A673 (cell line): ENCODE measurements at regions not wholly inside any gene's neighbourhood (a gene's known extent, or its start where the extent isn't known, plus 50 kb on each side); places are given as distances from the start of the nearest gene placed in this dataset.

Experiments used
- BruUV-seq: library from RNA; stranded (reverse); fragments of 400-500 nt; replicated peaks from 2 replicates; lab custom pipeline; 2021; lab: Mats Ljungman, UMichigan
- CTCF ChIA-PET: fragments of 300-600 bp; sonication (Branson Sonifier 250); formaldehyde crosslinking; loops from one replicate; lab custom pipeline; 2022; ENCODE audit warnings: antibody characterized with exemption; lab: Charles Lee
- POLR2A ChIA-PET: fragments of 300-600 bp; sonication (Branson Sonifier 250); formaldehyde crosslinking; loops from one replicate; lab custom pipeline; 2022; ENCODE audit warnings: antibody characterized with exemption; ENCODE audit not compliant: low non-redundant PET; lab: Charles Lee
- DNase-seq: peaks from one replicate; pipeline ENCODE4 v3.0.0-alpha.2; 2015; ENCODE audit warnings: low spot score
- H3K27ac ChIP-seq: fragments of 200-600 bp; sonication (generic); 2 replicates; pipeline ENCODE4 v1.5.1; 2016; ENCODE audit warnings: mixed run types, low read depth, mild to moderate bottlenecking, mixed read lengths, antibody characterized with exemption, low read length; ENCODE audit not compliant: poor library complexity, severe bottlenecking
- H3K27me3 ChIP-seq: fragments of 200-600 bp; sonication (generic); replicated peaks from 2 replicates; pipeline ENCODE4 v1.6.1; 2017; ENCODE audit warnings: mixed run types, low read depth, mild to moderate bottlenecking, mixed read lengths, antibody characterized with exemption, low read length; ENCODE audit not compliant: insufficient read depth, poor library complexity
- H3K36me3 ChIP-seq: fragments of 200-600 bp; sonication (generic); 2 replicates; pipeline ENCODE4 v1.6.1; 2016; ENCODE audit warnings: mixed run types, mild to moderate bottlenecking, mixed read lengths, antibody characterized with exemption, low read length; ENCODE audit not compliant: insufficient read depth, poor library complexity, severe bottlenecking
- H3K4me1 ChIP-seq: fragments of 200-600 bp; sonication (generic); 2 replicates; pipeline ENCODE4 v1.6.1; 2017; ENCODE audit warnings: mixed run types, mild to moderate bottlenecking, mixed read lengths, antibody characterized with exemption, low read length; ENCODE audit not compliant: insufficient read depth, poor library complexity, severe bottlenecking
- H3K4me3 ChIP-seq: fragments of 200-600 bp; sonication (generic); 2 replicates; pipeline ENCODE4 v1.5.1; 2016; ENCODE audit warnings: low read depth, mixed run types, mild to moderate bottlenecking, mixed read lengths, low read length; ENCODE audit not compliant: poor library complexity, severe bottlenecking
- H3K9me3 ChIP-seq: fragments of 200-600 bp; sonication (generic); 2 replicates; pipeline ENCODE4 v1.6.1; 2016; ENCODE audit warnings: mixed run types, low read depth, mild to moderate bottlenecking, mixed read lengths, antibody characterized with exemption, low read length; ENCODE audit not compliant: poor library complexity, severe bottlenecking
- EZH2 ChIP-seq: fragments of 200-600 bp; sonication (generic); IDR thresholded peaks from 2 replicates; pipeline ENCODE4 v1.6.1; 2017; ENCODE audit warnings: borderline replicate concordance, low read depth, mild to moderate bottlenecking, mixed read lengths, antibody characterized with exemption, low read length; ENCODE audit not compliant: poor library complexity, severe bottlenecking
- intact Hi-C: fragments of 100-400 bp; cut with micrococcal nuclease; formaldehyde crosslinking; loops from one replicate; pipeline ENCODE4 v1.10.0; 2022; ENCODE audit not compliant: unreplicated experiment
- TF ChIP-seq, protein P1 (sequence below): fragments of 300-800, 200-600 bp; sonication (generic); conservative IDR thresholded peaks from 2 replicates; pipeline ENCODE4 v1.5.1; 2017; ENCODE audit warnings: low read depth, mild to moderate bottlenecking, antibody characterized with exemption, low read length, moderate library complexity, mixed read lengths

DNA sequence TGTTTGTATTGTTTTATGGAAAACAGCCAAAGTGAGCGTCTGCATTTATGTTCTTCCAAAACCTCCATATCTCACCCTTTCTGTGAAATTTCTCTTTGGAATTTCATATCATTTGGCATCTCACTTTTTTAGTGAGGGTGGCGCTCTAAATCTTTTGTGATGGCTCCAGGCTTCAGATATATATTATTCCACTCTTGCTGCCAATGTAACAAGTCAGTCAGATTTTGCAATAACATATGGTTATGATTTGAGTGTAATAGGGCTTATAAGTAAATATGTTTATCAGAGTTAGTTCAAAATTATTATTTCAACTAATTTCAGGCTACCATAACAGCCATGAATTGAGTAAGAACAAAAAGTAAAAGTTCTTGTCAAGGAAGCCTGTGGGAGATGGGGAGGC, 314.7 kb downstream of the PDGFC start:
- intact Hi-C loops: no loop called here
- Histone ChIP-seq H3K4me3 (no peak overlapping the region), H3K4me1 (peaks cover 5% of the 10 kb centered on the region), H3K9me3 (no peaks in the 10 kb centered on the region), H3K36me3 (no peaks in the 10 kb centered on the region), H3K27ac (no peak overlapping the region), H3K27me3 (no peaks in the 10 kb centered on the region)
- TF ChIP-seq, protein P1, sequence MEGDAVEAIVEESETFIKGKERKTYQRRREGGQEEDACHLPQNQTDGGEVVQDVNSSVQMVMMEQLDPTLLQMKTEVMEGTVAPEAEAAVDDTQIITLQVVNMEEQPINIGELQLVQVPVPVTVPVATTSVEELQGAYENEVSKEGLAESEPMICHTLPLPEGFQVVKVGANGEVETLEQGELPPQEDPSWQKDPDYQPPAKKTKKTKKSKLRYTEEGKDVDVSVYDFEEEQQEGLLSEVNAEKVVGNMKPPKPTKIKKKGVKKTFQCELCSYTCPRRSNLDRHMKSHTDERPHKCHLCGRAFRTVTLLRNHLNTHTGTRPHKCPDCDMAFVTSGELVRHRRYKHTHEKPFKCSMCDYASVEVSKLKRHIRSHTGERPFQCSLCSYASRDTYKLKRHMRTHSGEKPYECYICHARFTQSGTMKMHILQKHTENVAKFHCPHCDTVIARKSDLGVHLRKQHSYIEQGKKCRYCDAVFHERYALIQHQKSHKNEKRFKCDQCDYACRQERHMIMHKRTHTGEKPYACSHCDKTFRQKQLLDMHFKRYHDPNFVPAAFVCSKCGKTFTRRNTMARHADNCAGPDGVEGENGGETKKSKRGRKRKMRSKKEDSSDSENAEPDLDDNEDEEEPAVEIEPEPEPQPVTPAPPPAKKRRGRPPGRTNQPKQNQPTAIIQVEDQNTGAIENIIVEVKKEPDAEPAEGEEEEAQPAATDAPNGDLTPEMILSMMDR: no peak
- no peak for TF ChIP-seq EZH2
- BruUV-seq: no TSS peak
- DNase-seq: no peak
- ChIA-PET POLR2A (interaction anchor here (0.8 kb wide), 1 partner anchor 202 kb away, joined by 3 read pairs; no protein-coding TSS in a partner anchor), CTCF (no interaction called here)

DNA sequence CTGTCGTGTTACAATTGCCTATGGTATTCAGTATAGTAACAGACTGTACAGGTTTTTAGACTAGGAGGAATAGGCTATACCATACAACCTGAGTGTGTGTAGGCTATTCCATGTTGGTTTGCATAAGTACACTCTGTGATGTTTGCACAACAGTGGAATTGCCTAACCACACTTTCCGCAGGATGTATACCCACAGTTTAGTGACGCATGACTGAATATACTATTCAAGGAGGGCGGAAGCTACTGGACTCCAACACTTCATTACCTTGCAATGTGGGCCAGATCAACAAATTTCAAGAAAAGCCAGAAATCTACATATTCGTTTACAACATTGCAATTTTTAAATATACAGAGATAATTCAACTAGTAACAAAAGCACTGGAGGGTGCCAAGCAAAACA, 317.2 kb downstream of the PDGFC start:
- intact Hi-C loops: no loop called here
- ChIA-PET POLR2A (no interaction called here), CTCF (no interaction called here)
- Histone ChIP-seq H3K36me3 (no peaks in the 10 kb centered on the region), H3K4me1 (no peaks in the 10 kb centered on the region), H3K9me3 (peaks cover 5% of the 10 kb centered on the region), H3K27ac (no peak overlapping the region), H3K4me3 (no peak overlapping the region), H3K27me3 (no peaks in the 10 kb centered on the region)
- no peak for DNase-seq
- no peak for TF ChIP-seq EZH2
- TF ChIP-seq, protein P1: no peak
- no TSS peak for BruUV-seq

DNA sequence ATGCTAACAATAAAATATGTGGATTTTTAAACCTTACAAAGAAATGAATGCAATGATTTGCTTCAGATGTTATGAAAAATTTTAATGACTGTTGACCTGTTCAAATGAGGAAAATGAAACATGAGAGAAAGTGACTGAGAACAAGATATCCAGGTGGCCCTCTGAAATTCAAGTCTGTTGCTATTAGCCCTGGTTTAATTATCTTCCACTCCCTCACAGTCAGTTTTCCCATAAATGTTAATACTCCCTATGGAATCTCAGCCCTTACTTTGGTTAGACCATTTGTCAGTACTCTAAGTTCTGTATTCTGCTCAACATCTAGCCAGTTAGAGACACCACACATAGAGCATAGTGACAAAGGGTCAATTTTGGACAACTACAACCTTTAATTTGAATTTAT, 327.8 kb downstream of the PDGFC start:
- no peak for DNase-seq
- no peaks in the 10 kb centered on the region for H3K9me3 ChIP-seq
- no peaks in the 10 kb centered on the region for H3K36me3 ChIP-seq
- no peak overlapping the region for H3K27ac ChIP-seq
- intact Hi-C loops: no loop called here
- TF ChIP-seq, protein P1: no peak
- TF ChIP-seq EZH2: no peak
- no peak overlapping the region for H3K4me3 ChIP-seq
- BruUV-seq: no TSS peak
- no peaks in the 10 kb centered on the region for H3K27me3 ChIP-seq
- ChIA-PET POLR2A (no interaction called here), CTCF (no interaction called here)
- peaks cover 17% of the 10 kb centered on the region for H3K4me1 ChIP-seq
